Forelimb muscle (tissue), 1 donor: ENCODE measurements at regions not wholly inside any gene's neighbourhood (a gene's known extent, or its start where the extent isn't known, plus 50 kb on each side); places are given as distances from the start of the nearest gene placed in this dataset.

Experiments used
- DNase-seq: peaks from one replicate; pipeline ENCODE4 v3.0.0-alpha.2; 2013; ENCODE audit warnings: low read depth

DNA sequence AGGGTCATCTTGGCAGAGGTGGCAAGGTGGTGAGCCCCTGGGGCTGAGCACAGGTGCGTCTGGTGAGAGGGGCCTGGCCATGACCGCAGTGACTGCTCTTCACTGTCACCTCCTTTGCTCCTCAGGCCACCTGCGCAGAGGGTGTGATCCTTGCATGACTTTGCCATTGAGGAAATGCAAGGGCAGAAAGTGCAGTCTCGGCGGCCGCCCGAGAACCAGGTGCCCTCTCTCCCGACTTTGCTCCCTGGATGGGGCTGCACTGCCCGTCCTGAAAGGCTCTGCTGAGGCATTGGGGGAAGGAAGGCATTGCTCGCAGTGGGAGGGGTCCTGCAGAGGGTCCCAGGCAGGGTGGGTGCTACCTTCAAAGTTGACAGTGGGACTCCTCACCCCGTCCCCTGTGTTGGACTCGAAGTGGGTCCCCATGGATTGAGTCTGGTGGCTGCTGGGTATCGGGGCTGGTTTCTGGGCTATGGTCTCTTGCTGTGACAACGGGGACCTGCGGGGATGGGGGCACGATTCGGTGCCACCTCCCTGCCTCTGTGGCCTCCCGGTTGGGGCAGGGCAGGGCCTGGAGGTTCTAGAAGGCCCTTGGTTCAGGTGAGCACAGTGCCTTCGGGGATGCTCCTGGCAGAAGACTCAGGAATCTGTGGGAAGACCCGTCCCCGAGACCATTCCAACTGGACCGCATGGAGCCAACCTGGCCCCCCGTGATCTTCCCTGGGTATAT lies 1239.4 kb downstream of the BRD1 start:
- no peak for DNase-seq

DNA sequence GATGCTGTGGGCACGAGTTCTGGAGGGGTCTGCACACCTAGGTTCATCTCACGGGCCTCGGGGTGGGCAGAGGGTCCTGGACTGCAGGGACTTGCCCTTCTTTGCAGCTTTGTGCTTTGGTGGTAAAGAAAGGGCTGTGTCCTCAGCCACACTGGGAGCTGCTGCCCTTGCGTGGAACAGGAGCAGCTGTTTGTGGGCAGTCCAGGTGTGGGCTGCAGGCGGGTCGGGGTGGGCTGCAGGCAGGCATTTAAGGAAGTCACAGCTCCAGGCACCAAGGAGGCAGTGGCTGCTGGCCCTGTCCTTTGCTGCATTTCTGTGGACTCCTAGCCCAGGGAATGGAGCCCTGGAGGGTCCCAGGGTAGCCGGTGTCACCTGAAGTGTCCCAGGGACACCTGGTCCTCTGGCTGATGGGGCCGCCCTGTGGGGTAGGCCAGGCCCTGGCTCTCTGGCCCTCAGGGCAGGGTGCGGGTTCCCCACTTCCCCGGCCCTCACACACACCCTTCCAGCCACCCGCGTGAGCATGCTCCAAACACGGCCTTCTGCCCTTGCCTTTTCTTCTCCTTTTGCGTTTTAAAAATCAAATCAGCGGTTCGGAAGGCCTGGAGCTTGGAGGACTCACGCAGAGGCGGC lies 1240.3 kb downstream of the BRD1 start:
- no peak for DNase-seq

DNA sequence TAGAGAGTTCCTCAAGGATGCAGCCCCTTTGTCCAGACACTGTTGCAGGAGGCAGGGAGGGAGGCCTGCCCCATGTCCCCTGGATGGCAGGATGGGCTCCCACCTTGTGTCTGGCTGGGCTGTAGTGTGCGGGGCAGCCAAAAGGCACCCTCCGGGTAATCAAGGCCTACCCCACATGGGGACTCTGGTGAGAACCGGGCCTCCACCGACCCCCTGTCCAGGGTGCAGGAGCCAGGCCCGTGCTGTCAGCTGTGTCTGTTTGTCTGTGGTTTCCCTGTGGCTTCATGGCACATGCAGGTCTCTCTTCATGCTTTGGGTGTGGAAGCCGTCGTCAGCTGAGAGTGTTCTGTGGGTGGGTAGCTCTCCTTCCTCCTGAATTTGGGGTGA lies 1240.9 kb downstream of the BRD1 start:
- DNase-seq: no peak

DNA sequence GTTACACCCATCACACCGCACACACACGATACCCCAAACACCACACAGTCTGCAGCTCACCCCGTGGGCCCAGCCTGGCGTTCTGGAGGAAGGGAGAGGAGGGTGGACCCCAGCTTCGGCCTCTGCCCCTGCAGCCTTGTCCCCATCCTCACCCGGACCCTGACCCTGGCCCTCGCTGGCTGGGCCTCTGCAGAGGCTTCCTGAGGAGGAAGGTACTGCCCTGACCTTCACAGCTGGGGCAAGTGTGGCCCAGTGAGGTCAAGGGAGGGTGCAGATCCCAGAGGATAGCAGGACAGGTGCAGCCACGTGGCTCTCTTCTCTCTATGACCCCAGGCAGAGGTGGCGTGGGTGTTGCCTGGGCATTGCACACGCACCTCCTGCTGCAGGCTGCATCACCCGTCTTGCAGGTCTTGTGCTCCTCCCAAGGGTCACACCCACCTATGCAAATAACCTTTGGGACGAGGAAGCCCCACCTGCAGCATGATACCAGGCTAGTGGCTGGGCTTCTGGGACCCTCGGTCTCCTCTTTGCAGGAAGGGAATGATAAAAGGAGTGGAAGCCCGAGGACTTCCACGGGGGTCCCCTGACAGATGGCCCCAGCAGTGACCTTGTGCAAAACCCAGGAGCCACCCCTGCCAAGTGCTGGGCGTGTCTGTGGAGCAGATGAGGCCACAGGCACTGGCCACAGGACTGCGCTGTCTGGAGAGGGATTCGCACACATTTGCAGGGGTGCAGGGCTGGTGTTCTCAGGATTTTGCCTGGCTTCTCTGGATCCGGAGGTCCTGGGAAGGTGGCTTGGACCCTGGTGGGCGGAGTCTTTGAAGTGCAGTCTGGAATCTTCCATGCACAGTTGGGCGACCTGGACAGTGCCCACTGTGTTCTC lies 1241.5 kb downstream of the BRD1 start:
- DNase-seq: no peak

DNA sequence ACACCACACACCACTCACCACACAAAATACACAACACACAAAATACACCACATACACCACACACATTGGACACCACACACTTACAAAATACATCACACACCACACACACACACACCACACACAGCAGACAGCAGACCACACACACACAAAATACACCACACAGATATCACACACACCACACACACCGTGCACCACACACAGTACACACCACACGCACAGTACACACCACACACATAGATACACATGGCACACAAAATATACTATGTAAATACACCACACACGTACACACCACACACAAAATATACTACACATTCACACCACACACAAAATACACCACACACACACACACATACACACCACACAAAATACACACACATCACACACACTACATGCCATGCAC lies 1243.5 kb downstream of the BRD1 start:
- DNase-seq: no peak

DNA sequence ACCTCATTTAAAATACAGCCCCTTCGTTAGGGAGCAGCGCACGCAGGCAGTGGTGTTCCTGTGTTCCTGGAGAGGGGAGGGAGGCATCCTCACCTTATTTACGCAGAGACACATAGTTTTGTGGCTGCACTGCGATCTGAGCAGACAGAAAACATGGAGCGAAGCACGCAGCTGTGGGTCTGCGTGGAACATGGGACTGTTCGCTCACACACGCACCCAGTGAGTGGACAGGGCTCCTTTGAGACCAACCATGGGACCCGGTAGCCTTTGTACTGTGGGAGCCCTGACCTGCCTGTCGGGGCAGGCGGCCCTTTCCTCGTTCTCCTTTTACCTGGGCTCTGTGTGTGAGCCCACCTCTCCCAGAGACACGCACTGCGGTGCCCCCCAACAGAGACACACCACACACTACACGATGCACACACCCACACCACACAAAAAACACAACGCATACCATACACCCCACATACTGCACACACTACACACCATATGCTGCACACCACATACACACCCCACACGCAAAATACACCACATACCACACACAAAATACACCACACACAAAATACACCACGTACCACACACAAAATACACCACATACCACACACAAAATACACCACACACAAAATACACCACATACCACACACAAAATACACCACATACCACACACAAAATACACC lies 1245.7 kb downstream of the BRD1 start:
- DNase-seq: no peak

DNA sequence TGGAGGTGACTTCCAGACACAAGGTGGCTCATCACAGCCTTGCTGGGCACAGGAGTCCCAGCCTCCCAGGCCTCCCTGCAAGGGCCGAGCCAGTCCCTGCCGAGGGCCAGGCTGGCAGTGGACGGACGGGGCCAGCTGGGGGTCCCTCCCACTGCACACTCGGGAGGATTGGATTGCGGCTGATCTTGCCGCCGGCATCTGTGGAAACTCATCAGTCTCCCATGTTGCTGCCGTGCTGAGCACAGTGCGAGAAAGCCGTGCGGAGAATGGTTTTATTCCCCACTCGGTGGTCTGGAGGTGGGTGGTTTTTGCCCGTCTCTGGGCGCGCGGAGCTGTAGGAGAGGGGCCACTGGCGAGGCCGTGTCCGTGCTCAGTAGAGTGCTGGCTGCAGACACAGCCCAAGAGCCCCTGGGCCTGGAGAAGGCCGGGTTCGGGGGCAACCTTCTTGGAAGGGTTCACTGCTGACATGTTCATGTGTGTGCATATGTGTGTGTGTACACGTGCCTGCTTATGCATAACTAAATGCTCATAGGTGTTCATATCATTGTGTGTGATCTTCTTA lies 1246.4 kb downstream of the BRD1 start:
- no peak for DNase-seq

DNA sequence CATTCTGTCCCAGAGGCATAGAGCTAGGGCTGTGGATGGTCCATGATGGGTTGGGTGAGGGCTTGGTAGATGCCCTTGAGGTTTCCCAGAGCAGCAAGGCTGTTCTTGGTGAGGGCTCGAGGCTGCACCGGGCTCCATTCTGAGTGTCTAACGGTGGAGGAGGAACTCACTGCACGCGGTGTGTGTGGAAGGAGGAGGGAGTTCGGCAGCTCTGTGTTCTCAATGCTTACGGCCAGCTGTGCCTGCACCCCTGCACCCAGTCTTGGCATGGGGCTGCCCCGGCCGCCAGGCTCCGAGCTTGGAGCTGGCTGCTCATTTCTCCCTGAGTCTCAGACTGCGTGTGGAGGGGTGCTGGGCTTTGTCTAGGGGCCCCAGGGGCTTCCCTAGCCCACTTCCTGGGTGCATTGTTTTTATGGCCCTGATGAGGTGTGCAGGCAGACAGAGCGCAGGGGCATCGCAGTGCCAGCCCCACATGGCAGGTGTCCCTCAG lies 1247.1 kb downstream of the BRD1 start:
- DNase-seq: no peak

DNA sequence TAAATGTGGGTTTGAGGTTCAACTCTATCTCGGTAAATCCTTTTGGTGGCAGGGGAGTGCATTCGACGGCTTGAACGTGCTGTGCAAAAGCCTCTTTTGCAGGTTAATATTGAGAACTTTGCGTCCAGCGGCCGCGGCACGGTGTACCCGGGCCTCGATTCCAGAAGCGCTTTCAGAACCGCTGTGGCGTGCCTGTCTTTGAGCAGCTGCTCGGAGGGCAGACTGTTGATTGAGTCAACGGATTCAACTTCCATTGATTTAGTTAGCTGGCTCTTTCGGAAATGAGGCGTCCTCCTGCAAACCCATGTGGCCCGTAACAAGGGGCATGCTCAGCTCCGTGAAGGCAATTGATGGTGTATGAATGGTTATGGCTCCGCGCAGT lies 1247.8 kb downstream of the BRD1 start:
- DNase-seq: no peak

DNA sequence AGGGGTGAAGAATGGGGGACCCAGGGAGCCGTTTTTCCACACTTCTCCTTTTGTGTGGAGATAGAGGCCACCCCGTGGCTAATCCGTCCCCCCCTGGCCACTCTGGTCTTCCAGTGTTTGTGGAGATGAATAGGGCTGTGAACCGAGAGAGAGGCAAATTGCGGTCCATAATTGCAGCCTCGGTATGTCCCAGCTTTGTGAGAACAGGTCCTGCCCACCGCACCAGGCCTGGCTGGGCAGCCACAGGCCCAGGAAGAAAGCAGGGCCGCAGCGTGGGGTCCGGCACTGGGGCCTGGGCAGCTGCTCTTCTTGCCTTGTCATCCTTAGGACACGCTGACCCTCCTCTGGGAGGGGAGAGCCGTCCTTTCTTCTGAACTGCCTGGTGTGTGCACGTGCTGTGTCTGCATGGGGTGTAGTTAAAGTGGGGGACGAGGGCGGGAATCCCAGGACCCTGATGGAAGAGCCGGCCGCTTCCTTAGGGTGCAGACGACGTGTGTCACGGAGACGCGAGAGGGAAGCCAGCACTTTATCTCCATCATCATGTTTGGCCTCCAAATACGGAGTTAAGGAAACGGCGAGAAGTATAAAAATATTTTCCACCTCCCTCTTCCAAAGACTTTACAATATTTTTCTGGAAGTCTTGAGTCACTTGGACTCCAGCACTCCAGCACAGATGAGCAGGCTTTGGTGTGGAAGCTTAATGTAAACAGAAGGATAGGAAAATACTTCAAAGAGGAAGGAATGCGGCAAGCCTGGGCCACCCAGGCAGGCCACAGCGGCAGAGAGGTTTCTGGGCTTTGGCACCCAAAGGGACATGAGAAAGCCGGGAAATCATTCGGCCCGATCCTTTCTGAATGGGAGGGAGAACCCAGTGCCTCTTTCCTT lies 1248.4 kb downstream of the BRD1 start:
- DNase-seq: peak; percentile 40

DNA sequence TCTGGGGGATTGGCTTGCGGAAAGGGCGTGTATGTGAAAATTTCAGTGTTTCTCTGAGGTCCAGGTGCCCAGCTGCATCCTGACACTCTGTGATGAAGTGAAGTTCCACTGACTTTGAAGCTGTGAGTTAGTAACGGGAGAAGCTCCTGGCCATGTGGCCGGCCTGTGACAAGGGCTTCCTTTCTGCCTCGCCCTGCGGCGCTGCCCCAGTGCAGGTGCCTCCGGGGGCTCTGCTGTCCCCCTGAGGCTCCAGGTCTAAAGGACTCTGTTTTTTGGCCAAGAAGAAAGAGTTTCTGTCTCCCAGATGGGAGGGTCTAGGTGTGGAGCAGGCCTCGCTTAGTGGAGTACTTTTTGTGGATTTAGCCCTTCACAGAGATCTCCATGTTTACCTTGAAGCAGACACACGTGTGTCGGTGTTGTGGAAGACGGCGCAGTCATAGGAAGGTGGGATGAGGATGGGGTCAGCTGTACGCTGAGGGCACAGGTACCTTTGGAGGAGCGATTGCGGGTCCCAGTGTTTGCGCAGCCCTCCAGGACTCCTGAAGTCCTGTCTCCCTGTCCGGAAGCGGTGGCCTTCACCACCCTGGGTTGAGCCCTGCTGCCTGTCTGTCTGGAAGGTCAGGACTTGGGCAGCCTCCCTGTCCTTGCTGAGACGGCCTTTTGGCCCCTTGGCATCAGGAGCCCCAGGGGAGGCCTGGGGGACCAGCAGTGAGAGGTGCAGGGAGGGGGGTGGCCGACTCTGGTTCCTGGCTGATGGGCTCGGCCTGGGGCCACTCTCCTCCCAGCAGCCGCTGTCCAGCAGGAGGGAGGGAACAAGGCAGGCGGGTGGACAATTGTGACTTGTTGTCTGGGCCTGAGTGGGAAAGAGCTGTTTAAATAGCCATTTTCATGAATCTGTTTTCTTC lies 1249.3 kb downstream of the BRD1 start:
- DNase-seq: no peak

DNA sequence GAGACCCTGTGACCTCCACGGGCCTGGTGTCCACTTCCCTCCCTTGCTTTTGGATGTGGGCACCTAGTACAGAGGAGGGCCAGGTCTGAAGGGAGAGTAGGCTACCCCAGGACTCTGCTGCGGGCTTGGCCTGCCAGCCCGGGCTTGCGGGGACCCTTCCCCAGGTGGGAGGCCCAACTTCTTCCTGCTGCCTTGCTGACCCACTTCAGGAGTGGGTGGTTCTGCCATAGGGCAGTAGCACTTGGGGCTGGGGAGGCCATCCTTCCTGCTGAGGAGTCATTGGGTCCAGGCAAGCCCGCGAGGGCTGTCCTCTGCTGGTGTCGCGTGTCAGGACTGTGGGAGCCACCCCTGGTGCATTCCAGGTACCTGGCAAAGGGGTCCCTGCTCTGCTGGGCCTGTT lies 1250.0 kb downstream of the BRD1 start:
- DNase-seq: no peak

DNA sequence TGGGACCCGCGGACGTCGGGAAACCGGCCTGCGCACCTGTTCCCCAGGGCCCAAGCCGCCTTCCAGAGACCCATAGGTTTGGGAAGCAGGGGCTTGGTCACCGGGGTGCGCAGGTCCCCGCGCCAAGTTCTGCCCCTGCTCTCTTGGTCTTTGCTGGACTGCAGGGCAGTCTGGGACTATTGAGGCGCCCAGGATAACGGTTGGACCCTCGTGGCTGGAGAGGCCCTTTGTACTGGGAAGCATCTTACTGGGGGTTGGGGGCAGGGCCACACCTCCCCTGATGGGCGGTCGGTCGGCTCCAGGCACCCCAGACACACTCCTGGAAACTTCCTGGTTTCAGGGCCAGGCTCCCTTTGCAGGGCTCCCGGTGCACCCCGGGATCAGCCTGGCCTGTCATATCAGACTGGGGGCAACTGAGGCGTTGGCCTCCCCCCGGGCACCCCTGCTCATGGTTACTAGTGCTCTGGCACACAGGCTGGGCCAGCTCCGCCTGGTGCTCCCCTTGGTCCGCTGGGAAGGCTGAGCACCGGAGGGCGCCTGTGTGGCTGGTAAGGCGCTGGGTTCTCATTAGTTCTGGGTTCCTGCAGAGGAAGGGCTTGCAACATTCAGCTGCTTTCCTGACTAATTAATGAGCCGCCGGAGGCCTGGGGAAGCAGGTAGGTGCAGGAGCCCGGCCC lies 1250.5 kb downstream of the BRD1 start:
- DNase-seq: no peak

DNA sequence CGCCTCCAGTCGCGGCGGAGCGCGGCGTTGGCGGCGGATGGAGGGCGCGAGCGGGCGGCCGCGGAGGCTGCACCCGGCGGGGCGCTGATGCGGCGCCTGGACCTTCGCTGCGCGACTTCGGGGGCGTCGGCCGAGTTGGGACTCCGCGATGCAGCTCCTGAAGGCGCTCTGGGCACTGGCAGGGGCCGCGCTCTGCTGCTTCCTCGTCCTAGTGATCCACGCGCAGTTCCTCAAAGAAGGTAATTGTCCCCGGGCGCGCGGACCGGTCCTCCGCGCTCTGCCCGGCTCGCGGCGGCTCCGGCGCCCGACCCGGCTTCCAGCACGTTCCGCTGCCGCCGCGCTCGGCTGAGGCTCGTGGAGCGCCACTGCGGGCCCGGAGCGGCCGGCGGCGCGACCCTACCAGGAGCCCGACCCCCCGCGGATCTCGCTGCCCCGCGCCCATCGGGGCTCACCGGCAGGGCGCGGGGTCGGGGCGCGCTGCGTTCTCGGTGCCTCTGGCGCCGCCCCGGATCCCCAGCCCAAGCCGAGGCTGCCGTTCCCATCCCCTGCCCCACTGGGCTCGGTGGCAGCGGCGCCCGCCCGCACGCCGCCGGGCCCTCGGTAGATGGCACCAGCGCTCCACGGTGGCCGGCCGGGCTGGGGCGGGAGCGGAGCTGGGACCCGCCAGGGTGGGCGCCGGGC lies 1251.2 kb downstream of the BRD1 start:
- DNase-seq: no peak

DNA sequence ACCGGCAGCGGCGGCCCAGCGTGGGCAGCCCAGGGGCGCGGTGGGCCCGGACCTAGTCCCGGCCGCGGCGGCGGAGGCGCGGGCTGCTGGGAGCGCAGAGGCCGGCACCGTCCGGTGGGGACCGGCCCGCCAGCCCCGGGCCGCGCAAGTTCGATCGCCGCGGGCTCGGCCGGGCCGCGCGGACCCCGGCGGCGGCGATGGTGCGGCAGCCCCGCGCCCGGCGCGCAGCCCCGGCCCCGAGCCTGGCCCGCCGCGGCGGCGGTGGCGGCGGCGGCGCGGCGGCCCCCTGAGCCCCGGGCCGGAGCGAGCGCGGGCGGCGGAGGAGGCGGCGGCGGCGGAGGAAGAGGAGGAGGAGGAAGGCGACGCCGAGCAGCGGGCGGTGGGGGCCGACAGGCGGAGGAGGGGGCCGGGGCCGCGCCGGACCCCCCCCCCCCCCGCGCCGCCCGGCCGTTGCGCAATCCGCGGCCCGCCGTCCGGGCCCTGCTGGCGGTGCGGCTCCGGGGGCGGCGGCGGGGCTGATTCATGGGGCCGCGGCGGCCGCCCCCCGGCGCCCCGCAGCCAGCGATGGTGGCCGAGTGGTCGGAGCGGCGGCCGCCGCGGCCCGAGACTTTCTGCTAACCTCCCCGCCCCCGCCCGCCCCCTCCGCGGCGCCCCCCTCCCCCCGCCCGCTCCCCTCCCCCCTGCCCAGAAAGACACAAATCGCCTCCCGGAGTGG lies 1251.9 kb downstream of the BRD1 start:
- DNase-seq: no peak

DNA sequence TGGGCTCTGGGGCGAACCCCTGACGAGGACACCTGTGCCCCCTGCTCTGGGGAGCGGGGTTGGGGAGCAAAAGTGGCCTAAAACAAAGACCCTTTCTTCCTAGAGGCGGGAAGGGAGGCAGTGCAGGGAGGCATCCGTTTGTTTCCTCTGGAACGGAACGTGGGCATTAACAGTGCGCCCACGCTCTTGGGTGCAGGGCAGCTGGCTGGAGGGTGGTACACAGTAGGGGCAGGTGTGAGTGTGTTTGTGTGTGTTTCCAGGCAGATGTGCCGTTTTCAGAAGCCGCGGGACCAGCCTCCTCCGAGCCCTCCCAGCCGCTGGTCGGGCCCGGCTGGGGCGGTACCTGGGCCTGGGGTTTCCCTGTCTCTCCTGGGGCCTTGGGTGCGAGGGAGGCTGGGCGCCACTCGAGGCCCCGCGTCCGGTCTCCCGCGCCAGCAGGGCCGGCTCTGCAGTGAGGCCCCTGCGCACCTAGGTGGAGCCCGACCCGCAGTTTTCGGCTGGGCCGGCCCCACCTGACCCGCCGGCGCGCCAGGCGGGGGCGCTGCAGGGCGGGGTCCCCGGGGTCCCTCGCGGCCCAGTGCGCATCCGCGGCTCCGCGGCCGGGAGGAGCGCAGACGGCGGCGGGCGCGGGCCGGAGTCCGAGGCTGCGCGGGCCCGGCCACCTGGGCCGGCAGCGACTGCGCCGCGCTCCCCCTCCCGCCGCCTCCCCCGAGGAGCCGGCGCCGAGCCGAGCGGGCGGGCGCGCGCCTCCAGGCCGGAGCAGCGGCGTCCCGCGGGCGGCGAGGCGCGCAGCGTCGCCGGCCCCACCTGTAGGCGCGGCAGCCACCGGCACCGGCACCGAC lies 1252.7 kb downstream of the BRD1 start:
- DNase-seq: no peak

DNA sequence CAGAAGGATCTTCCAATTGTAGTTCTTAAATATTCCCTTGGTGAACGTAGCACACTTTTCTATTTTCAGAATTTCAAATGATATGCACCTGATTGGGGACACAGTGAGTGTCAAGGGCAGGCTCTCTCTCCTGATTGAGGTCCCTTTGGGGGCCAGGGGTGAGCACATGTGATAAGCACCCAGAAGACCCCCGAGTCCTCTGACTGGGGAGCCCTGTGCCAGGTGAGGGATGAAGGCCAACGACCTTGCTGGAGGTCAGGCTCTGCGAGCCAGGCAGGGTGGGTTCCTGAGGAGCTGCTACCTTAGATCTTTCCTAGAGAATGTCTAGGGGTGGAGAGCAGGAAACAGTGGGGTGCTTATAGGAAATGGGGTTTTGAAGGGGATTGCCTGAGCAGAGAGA lies 1253.9 kb downstream of the BRD1 start:
- DNase-seq: no peak
